ENCODE measurements at regions not wholly inside any gene's neighbourhood (a gene's known extent, or its start where the extent isn't known, plus 50 kb on each side); places are given as distances from the start of the nearest gene placed in this dataset.
"Not testable (repeated sequence)": the region's sequence is repeated elsewhere in the genome, so short reads cannot be mapped to it uniquely, and the experiment has no call there.

GRCh38 chr2:7840651-7841380 is 841.0 kb upstream of the ID2 start:
- H3K27ac ChIP-seq (ENCODE audit: low read depth, low read length): no peak overlapping the region
- 92 to 96% (median 93%) methylated on average over 16 of the region's 16 CpGs for WGBS, 3 donors

- WGBS, 3 donors: 67 to 87% (median 69%) methylated on average over 2 of the region's 2 CpGs
- H3K27ac ChIP-seq (ENCODE audit: low read depth, low read length): no peak overlapping the region
These were observed 840.1 kb upstream of the ID2 start for GRCh38 chr2:7841751-7842150.

- H3K27ac ChIP-seq (ENCODE audit: low read depth, low read length): no peak overlapping the region
- 53 to 85% (median 63%) methylated on average over 9 of the region's 9 CpGs for WGBS, 3 donors
These were observed 837.4 kb upstream of the ID2 start for GRCh38 chr2:7844414-7844965.

GRCh38 chr2:7845332-7845731 is 836.5 kb upstream of the ID2 start:
- H3K27ac ChIP-seq (ENCODE audit: low read depth, low read length): no peak overlapping the region
- WGBS, 3 donors: 58 to 73% (median 60%) methylated on average over 2 of the region's 2 CpGs

- no peak overlapping the region for H3K27ac ChIP-seq (ENCODE audit: low read depth, low read length)
- WGBS, 3 donors: 92 to 96% (median 93%) methylated on average over 5 of the region's 5 CpGs
These were observed 835.2 kb upstream of the ID2 start for GRCh38 chr2:7846607-7847006.

GRCh38 chr2:7847321-7847720 is 834.5 kb upstream of the ID2 start:
- 88 to 94% (median 89%) methylated on average over 4 of the region's 4 CpGs for WGBS, 3 donors
- H3K27ac ChIP-seq (ENCODE audit: low read depth, low read length): no peak overlapping the region

- 88 to 94% (median 93%) methylated on average over 1 of the region's 1 CpG for WGBS, 3 donors
- H3K27ac ChIP-seq (ENCODE audit: low read depth, low read length): no peak overlapping the region
These were observed 832.8 kb upstream of the ID2 start for GRCh38 chr2:7849027-7849426.

- WGBS, 3 donors: 75 to 78% (median 77%) methylated on average over 5 of the region's 5 CpGs
- H3K27ac ChIP-seq (ENCODE audit: low read depth, low read length): no peak overlapping the region
These were observed 832.3 kb upstream of the ID2 start for GRCh38 chr2:7849531-7849930.

- no peak overlapping the region for H3K27ac ChIP-seq (ENCODE audit: low read depth, low read length)
- 45 to 62% (median 45%) methylated on average over 2 of the region's 2 CpGs for WGBS, 3 donors
These were observed 829.3 kb upstream of the ID2 start for GRCh38 chr2:7852546-7852945.

GRCh38 chr2:7857904-7858303 is 824.0 kb upstream of the ID2 start:
- 69 to 87% (median 86%) methylated on average over 1 of the region's 1 CpG for WGBS, 3 donors
- no peak overlapping the region for H3K27ac ChIP-seq (ENCODE audit: low read depth, low read length)

- 59 to 75% (median 60%) methylated on average over 2 of the region's 2 CpGs for WGBS, 3 donors
- H3K27ac ChIP-seq (ENCODE audit: low read depth, low read length): no peak overlapping the region
These were observed 823.2 kb upstream of the ID2 start for GRCh38 chr2:7858624-7859023.

- 45 to 70% (median 70%) methylated on average over 2 of the region's 2 CpGs for WGBS, 3 donors
These were observed 821.2 kb upstream of the ID2 start for GRCh38 chr2:7860693-7861092.

GRCh38 chr2:7861910-7862702 is 819.8 kb upstream of the ID2 start:
- no peak overlapping the region for H3K27ac ChIP-seq (ENCODE audit: low read depth, low read length)
- 87 to 89% (median 88%) methylated on average over 8 of the region's 8 CpGs for WGBS, 3 donors

More at GRCh38 chr2:7860693-7861092, 821.2 kb upstream of the ID2 start:
- no peak overlapping the region for H3K27ac ChIP-seq (ENCODE audit: low read depth, low read length)

GRCh38 chr2:7866104-7866503 is 815.8 kb upstream of the ID2 start:
- WGBS, 3 donors: 93 to 96% (median 93%) methylated on average over 3 of the region's 3 CpGs
- H3K27ac ChIP-seq (ENCODE audit: low read depth, low read length): no peak overlapping the region

GRCh38 chr2:7866825-7867224 is 815.0 kb upstream of the ID2 start:
- 41 to 88% (median 69%) methylated on average over 2 of the region's 2 CpGs for WGBS, 3 donors
- H3K27ac ChIP-seq (ENCODE audit: low read depth, low read length): no peak overlapping the region

GRCh38 chr2:7867867-7868266 is 814.0 kb upstream of the ID2 start:
- 45 to 82% (median 57%) methylated on average over 2 of the region's 2 CpGs for WGBS, 3 donors
- no peak overlapping the region for H3K27ac ChIP-seq (ENCODE audit: low read depth, low read length)

GRCh38 chr2:7868836-7869235 is 813.0 kb upstream of the ID2 start:
- no peak overlapping the region for H3K27ac ChIP-seq (ENCODE audit: low read depth, low read length)
- 62 to 76% (median 75%) methylated on average over 6 of the region's 6 CpGs for WGBS, 3 donors

- not testable (repeated sequence) for H3K27ac ChIP-seq (ENCODE audit: low read depth, low read length)
- 89 to 94% (median 90%) methylated on average over 7 to 8 of the region's 8 CpGs for WGBS, 3 donors
These were observed 805.4 kb upstream of the ID2 start for GRCh38 chr2:7876445-7876844.

GRCh38 chr2:7878266-7878665 is 803.6 kb upstream of the ID2 start:
- WGBS, 3 donors: 95 to 98% (median 95%) methylated on average over 9 to 12 of the region's 12 CpGs
- H3K27ac ChIP-seq (ENCODE audit: low read depth, low read length): not testable (repeated sequence)

Measured in adipose tissue (tissue), 3 donors.